ENCODE measurements at regions not wholly inside any gene's neighbourhood (a gene's known extent, or its start where the extent isn't known, plus 50 kb on each side); places are given as distances from the start of the nearest gene placed in this dataset.
"Not testable (repeated sequence)": the region's sequence is repeated elsewhere in the genome, so short reads cannot be mapped to it uniquely, and the experiment has no call there.

GRCh38 chr2:37783545-37783944 lies 112.1 kb upstream of the CDC42EP3 start:
- no peak for DNase-seq

- no peak for DNase-seq
These were observed 112.8 kb upstream of the CDC42EP3 start for GRCh38 chr2:37784071-37784758.

GRCh38 chr2:37784759-37785149 lies 113.3 kb upstream of the CDC42EP3 start:
- DNase-seq = no peak

- no peak for DNase-seq
These were observed 114.8 kb upstream of the CDC42EP3 start for GRCh38 chr2:37786191-37786698.

GRCh38 chr2:37786854-37787253 lies 115.4 kb upstream of the CDC42EP3 start:
- peak; percentile 93 for DNase-seq

GRCh38 chr2:37788602-37789209 lies 117.3 kb upstream of the CDC42EP3 start:
- DNase-seq = no peak

- no peak for DNase-seq
These were observed 118.6 kb upstream of the CDC42EP3 start for GRCh38 chr2:37790019-37790418.

GRCh38 chr2:37790462-37790861 lies 119.0 kb upstream of the CDC42EP3 start:
- DNase-seq = no peak

GRCh38 chr2:37792366-37792765 lies 120.9 kb upstream of the CDC42EP3 start:
- DNase-seq = no peak

GRCh38 chr2:37793004-37793403 lies 121.6 kb upstream of the CDC42EP3 start:
- no peak for DNase-seq

GRCh38 chr2:37794717-37795116 lies 123.3 kb upstream of the CDC42EP3 start:
- DNase-seq = no peak

- no peak for DNase-seq
These were observed 124.0 kb upstream of the CDC42EP3 start for GRCh38 chr2:37795456-37795855.

- no peak for DNase-seq
These were observed 124.5 kb upstream of the CDC42EP3 start for GRCh38 chr2:37795938-37796337.

GRCh38 chr2:37796481-37796880 lies 125.0 kb upstream of the CDC42EP3 start:
- DNase-seq = no peak

GRCh38 chr2:37797081-37797480 lies 125.6 kb upstream of the CDC42EP3 start:
- DNase-seq = no peak

GRCh38 chr2:37798315-37799005 lies 126.6 kb upstream of the RMDN2 start:
- DNase-seq = no peak

GRCh38 chr2:37800176-37800858 lies 124.8 kb upstream of the RMDN2 start:
- no peak for DNase-seq

- DNase-seq = no peak
These were observed 122.8 kb upstream of the RMDN2 start for GRCh38 chr2:37802211-37802752.

- DNase-seq = no peak
These were observed 122.1 kb upstream of the RMDN2 start for GRCh38 chr2:37802899-37803379.

GRCh38 chr2:37806004-37806403 lies 119.1 kb upstream of the RMDN2 start:
- not testable (repeated sequence) for DNase-seq

GRCh38 chr2:37809525-37809924 lies 115.6 kb upstream of the RMDN2 start:
- no peak for DNase-seq

GRCh38 chr2:37809931-37810570 lies 115.0 kb upstream of the RMDN2 start:
- no peak for DNase-seq
